Neural progenitor cell (in vitro differentiated cells): ENCODE measurements at regions not wholly inside any gene's neighbourhood (a gene's known extent, or its start where the extent isn't known, plus 50 kb on each side); places are given as distances from the start of the nearest gene placed in this dataset.

Experiments used
- DNase-seq: peaks from one replicate; pipeline ENCODE4 v3.0.0-alpha.2; 2016; ENCODE audit warnings: low spot score
- H2AFZ ChIP-seq: fragments of 200-600 bp; sonication (generic); replicated peaks from 2 replicates; pipeline ENCODE4 v1.6.1; 2016; ENCODE audit warnings: antibody characterized with exemption
- H3F3A ChIP-seq: fragments of 200-600 bp; sonication (generic); 2 replicates; pipeline ENCODE4 v1.6.1; 2016; ENCODE audit warnings: antibody characterized with exemption, low read depth
- H3K27ac ChIP-seq: fragments of 200-600 bp; sonication (generic); 2 replicates; pipeline ENCODE4 v1.5.1; 2016; ENCODE audit warnings: mild to moderate bottlenecking
- H3K27me3 ChIP-seq: fragments of 200-600 bp; sonication (generic); 2 replicates; pipeline ENCODE4 v1.6.1; 2016; ENCODE audit warnings: mild to moderate bottlenecking, moderate library complexity
- H3K36me3 ChIP-seq: fragments of 200-600 bp; sonication (generic); 2 replicates; pipeline ENCODE4 v1.5.1; 2016
- H3K4me1 ChIP-seq: fragments of 200-600 bp; sonication (generic); 2 replicates; pipeline ENCODE4 v1.6.1; 2016; ENCODE audit warnings: mixed run types
- H3K4me2 ChIP-seq: fragments of 200-600 bp; sonication (generic); 2 replicates; pipeline ENCODE4 v1.6.1; 2016
- H3K4me3 ChIP-seq: fragments of 200-600 bp; sonication (generic); 2 replicates; pipeline ENCODE4 v1.5.1; 2016
- H3K79me2 ChIP-seq: fragments of 200-600 bp; sonication (generic); 2 replicates; pipeline ENCODE4 v1.6.1; 2016; ENCODE audit warnings: low read depth
- H3K9ac ChIP-seq: fragments of 200-600 bp; sonication (generic); 2 replicates; pipeline ENCODE4 v1.6.1; 2016
- H3K9me3 ChIP-seq: fragments of 200-600 bp; sonication (generic); 2 replicates; pipeline ENCODE4 v1.5.1; 2016; ENCODE audit warnings: low read depth
- H4K20me1 ChIP-seq: fragments of 200-600 bp; sonication (generic); 2 replicates; pipeline ENCODE4 v1.6.1; 2016; ENCODE audit warnings: low read depth
- H3K27ac Mint-ChIP-seq: 3 replicates; pipeline ENCODE4 v1.8.0; 2021; ENCODE audit warnings: mixed read lengths
- H3K27me3 Mint-ChIP-seq: 2 replicates; pipeline ENCODE4 v1.8.0; 2022; ENCODE audit warnings: low read depth, mild to moderate bottlenecking, inconsistent platforms, moderate library complexity, mixed read lengths; ENCODE audit not compliant: insufficient read depth
- H3K36me3 Mint-ChIP-seq: 3 replicates; pipeline ENCODE4 v1.8.0; 2021; ENCODE audit warnings: mixed read lengths
- H3K4me1 Mint-ChIP-seq: 3 replicates; pipeline ENCODE4 v1.8.0; 2021; ENCODE audit warnings: mixed read lengths
- H3K4me3 Mint-ChIP-seq: 3 replicates; pipeline ENCODE4 v1.8.0; 2021; ENCODE audit warnings: mild to moderate bottlenecking, moderate library complexity, mixed read lengths
- H3K9me3 Mint-ChIP-seq: 3 replicates; pipeline ENCODE4 v1.8.0; 2020; ENCODE audit warnings: mixed read lengths
- EZH2 ChIP-seq: fragments of 200-600 bp; sonication (generic); IDR thresholded peaks from 2 replicates; pipeline ENCODE4 v1.6.1; 2017; ENCODE audit warnings: antibody characterized with exemption, mild to moderate bottlenecking, moderate library complexity
- EZH2phosphoT487 ChIP-seq: fragments of 200-600 bp; sonication (generic); IDR thresholded peaks from 2 replicates; pipeline ENCODE4 v1.6.1; 2017; ENCODE audit warnings: antibody characterized with exemption
- TF ChIP-seq, protein P1 (sequence below): fragments of 200-600 bp; sonication (generic); IDR thresholded peaks from 2 replicates; pipeline ENCODE4 v1.5.1; 2017; ENCODE audit warnings: antibody characterized with exemption, mild to moderate bottlenecking

DNA sequence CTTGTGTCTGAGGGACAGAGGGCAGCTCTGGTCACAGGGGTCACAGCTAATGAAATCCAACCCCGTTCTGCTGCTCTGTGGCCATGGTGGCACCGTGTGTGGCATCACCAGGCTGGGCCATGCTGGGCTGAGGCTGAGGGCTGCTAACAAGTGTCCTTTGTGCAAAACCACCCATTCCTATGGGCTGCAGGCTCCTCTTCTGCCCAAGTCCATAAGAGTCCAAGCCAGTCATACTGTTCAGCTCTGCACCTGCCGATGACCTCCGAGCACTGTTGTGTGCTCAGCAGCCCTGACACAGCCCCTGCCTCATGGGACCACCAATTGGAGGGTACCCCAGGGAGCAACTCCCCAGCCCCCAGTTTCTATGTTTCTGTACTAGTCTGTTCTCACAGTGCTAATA lies 133.1 kb downstream of the WDR11 start:
- Histone ChIP-seq H3K4me1 (peaks cover 32% of the 10 kb centered on the region), H4K20me1 (peaks cover 3% of the 10 kb centered on the region), H3K27me3 (peaks cover 21% of the 10 kb centered on the region), H3K79me2 (no peaks in the 10 kb centered on the region), H3K9ac (no peak overlapping the region), H3K36me3 (no peaks in the 10 kb centered on the region), H3K4me2 (no peak overlapping the region), H3F3A (peaks cover 6% of the 10 kb centered on the region), H3K4me3 (no peak overlapping the region), H3K27ac (no peak overlapping the region), H3K9me3 (no peaks in the 10 kb centered on the region), H2AFZ (no peak overlapping the region)
- TF ChIP-seq EZH2 (no peak), EZH2phosphoT487 (no peak)
- TF ChIP-seq, protein P1, sequence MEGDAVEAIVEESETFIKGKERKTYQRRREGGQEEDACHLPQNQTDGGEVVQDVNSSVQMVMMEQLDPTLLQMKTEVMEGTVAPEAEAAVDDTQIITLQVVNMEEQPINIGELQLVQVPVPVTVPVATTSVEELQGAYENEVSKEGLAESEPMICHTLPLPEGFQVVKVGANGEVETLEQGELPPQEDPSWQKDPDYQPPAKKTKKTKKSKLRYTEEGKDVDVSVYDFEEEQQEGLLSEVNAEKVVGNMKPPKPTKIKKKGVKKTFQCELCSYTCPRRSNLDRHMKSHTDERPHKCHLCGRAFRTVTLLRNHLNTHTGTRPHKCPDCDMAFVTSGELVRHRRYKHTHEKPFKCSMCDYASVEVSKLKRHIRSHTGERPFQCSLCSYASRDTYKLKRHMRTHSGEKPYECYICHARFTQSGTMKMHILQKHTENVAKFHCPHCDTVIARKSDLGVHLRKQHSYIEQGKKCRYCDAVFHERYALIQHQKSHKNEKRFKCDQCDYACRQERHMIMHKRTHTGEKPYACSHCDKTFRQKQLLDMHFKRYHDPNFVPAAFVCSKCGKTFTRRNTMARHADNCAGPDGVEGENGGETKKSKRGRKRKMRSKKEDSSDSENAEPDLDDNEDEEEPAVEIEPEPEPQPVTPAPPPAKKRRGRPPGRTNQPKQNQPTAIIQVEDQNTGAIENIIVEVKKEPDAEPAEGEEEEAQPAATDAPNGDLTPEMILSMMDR = no peak
- Mint-ChIP-seq H3K27ac (no peak overlapping the region), H3K36me3 (no peaks in the 10 kb centered on the region), H3K9me3 (peaks cover 30% of the 10 kb centered on the region), H3K4me3 (no peak overlapping the region), H3K27me3 (peaks cover 21% of the 10 kb centered on the region), H3K4me1 (peaks cover 16% of the 10 kb centered on the region)
- DNase-seq = no peak

GRCh38 chr10:120987359-120987758 lies 136.2 kb downstream of the WDR11 start:
- Histone ChIP-seq H3K4me2 (no peak overlapping the region), H3K27me3 (no peaks in the 10 kb centered on the region), H3K9me3 (no peaks in the 10 kb centered on the region), H3F3A (no peaks in the 10 kb centered on the region), H3K27ac (no peak overlapping the region), H3K36me3 (no peaks in the 10 kb centered on the region), H3K79me2 (no peaks in the 10 kb centered on the region), H3K9ac (no peak overlapping the region), H2AFZ (no peak overlapping the region), H3K4me3 (no peak overlapping the region), H3K4me1 (peaks cover 3% of the 10 kb centered on the region), H4K20me1 (no peaks in the 10 kb centered on the region)
- no peak overlapping the region for H3K4me3 Mint-ChIP-seq
- no peak overlapping the region for H3K27ac Mint-ChIP-seq
- H3K36me3 Mint-ChIP-seq = no peaks in the 10 kb centered on the region
- no peak for DNase-seq
- peaks cover 1% of the 10 kb centered on the region for H3K4me1 Mint-ChIP-seq
- peaks cover 39% of the 10 kb centered on the region for H3K9me3 Mint-ChIP-seq
- TF ChIP-seq EZH2 (no peak), EZH2phosphoT487 (no peak)
- TF ChIP-seq, protein P1 = no peak
- peaks cover 20% of the 10 kb centered on the region for H3K27me3 Mint-ChIP-seq

GRCh38 chr10:120988751-120989150 lies 137.6 kb downstream of the WDR11 start:
- Mint-ChIP-seq H3K9me3 (peaks cover 41% of the 10 kb centered on the region), H3K27ac (no peak overlapping the region), H3K4me1 (peaks cover 5% of the 10 kb centered on the region), H3K36me3 (no peaks in the 10 kb centered on the region), H3K4me3 (no peak overlapping the region), H3K27me3 (peaks cover 17% of the 10 kb centered on the region)
- Histone ChIP-seq H3K4me1 (no peaks in the 10 kb centered on the region), H3K9me3 (peaks cover 1% of the 10 kb centered on the region), H3K9ac (no peak overlapping the region), H3K36me3 (peaks cover under 1% of the 10 kb centered on the region), H4K20me1 (no peaks in the 10 kb centered on the region), H3K79me2 (no peaks in the 10 kb centered on the region), H3K27ac (no peak overlapping the region), H3K4me2 (no peak overlapping the region), H3F3A (no peaks in the 10 kb centered on the region), H3K27me3 (no peaks in the 10 kb centered on the region), H2AFZ (no peak overlapping the region), H3K4me3 (no peak overlapping the region)
- DNase-seq = no peak
- TF ChIP-seq EZH2 (no peak), EZH2phosphoT487 (no peak)
- TF ChIP-seq, protein P1 = no peak
